GM23338 (cell line): ENCODE measurements at regions not wholly inside any gene's neighbourhood (a gene's known extent, or its start where the extent isn't known, plus 50 kb on each side); places are given as distances from the start of the nearest gene placed in this dataset.

Experiments
- ATAC-seq: fragments of 200-7000 bp; cut with Tn5 transposase; 3 replicates; pipeline ENCODE4 v1.9.1; 2020
- DNase-seq: peaks from one replicate; pipeline ENCODE4 v3.0.0-alpha.2; 2015; ENCODE audit warnings: low spot score
- H2AFZ ChIP-seq: fragments of 200-600 bp; sonication (generic); 2 replicates; pipeline ENCODE4 v1.8.0; 2016; ENCODE audit warnings: antibody characterized with exemption, mild to moderate bottlenecking, moderate library complexity
- H3F3A ChIP-seq: fragments of 200-600 bp; sonication (generic); replicated peaks from 2 replicates; pipeline ENCODE4 v1.8.0; 2017; ENCODE audit warnings: antibody characterized with exemption, mixed run types, low read depth
- H3K27ac ChIP-seq: fragments of 200-600 bp; sonication (generic); 2 replicates; pipeline ENCODE4 v1.6.1; 2016; ENCODE audit warnings: low read depth
- H3K27me3 ChIP-seq: fragments of 200-600 bp; sonication (generic); 2 replicates; pipeline ENCODE4 v1.8.0; 2016; ENCODE audit warnings: mild to moderate bottlenecking, mixed run types, moderate library complexity; ENCODE audit not compliant: insufficient read depth
- H3K36me3 ChIP-seq: fragments of 200-600 bp; sonication (generic); 2 replicates; pipeline ENCODE4 v1.8.0; 2016; ENCODE audit warnings: mild to moderate bottlenecking; ENCODE audit not compliant: insufficient read depth
- H3K4me1 ChIP-seq: fragments of 200-600 bp; sonication (generic); 2 replicates; pipeline ENCODE4 v1.8.0; 2016; ENCODE audit warnings: mild to moderate bottlenecking, moderate library complexity; ENCODE audit not compliant: insufficient read depth
- H3K4me2 ChIP-seq: fragments of 200-600 bp; sonication (generic); 2 replicates; pipeline ENCODE4 v1.7.1; 2017; ENCODE audit warnings: mixed run types
- H3K4me3 ChIP-seq: fragments of 200-600 bp; sonication (generic); 2 replicates; pipeline ENCODE4 v1.6.1; 2016; ENCODE audit warnings: mixed run types
- H3K79me2 ChIP-seq: fragments of 200-600 bp; sonication (generic); replicated peaks from 2 replicates; pipeline ENCODE4 v1.8.0; 2017; ENCODE audit warnings: mild to moderate bottlenecking; ENCODE audit not compliant: insufficient read depth
- H3K9me2 ChIP-seq: fragments of 200-600 bp; sonication (generic); 2 replicates; pipeline ENCODE4 v1.8.0; 2017; ENCODE audit not compliant: insufficient read depth
- H4K20me1 ChIP-seq: fragments of 200-600 bp; sonication (generic); replicated peaks from 2 replicates; pipeline ENCODE4 v1.8.0; 2017; ENCODE audit warnings: mild to moderate bottlenecking; ENCODE audit not compliant: insufficient read depth
- H3K27ac Mint-ChIP-seq: 2 replicates; pipeline ENCODE4 v1.8.0; 2020; ENCODE audit warnings: inconsistent platforms, mild to moderate bottlenecking, moderate library complexity, mixed read lengths
- H3K27me3 Mint-ChIP-seq: 3 replicates; pipeline ENCODE4 v1.8.0; 2022; ENCODE audit warnings: low read depth, mild to moderate bottlenecking, moderate library complexity, mixed read lengths, inconsistent platforms; ENCODE audit not compliant: insufficient read depth, poor library complexity
- H3K36me3 Mint-ChIP-seq: 3 replicates; pipeline ENCODE4 v1.8.0; 2021; ENCODE audit warnings: low read depth, mild to moderate bottlenecking, inconsistent platforms, moderate library complexity, mixed read lengths
- H3K4me1 Mint-ChIP-seq: 3 replicates; pipeline ENCODE4 v1.8.0; 2020; ENCODE audit warnings: mild to moderate bottlenecking, inconsistent platforms, mixed read lengths
- H3K4me3 Mint-ChIP-seq: 3 replicates; pipeline ENCODE4 v1.8.0; 2021; ENCODE audit warnings: moderate library complexity, mild to moderate bottlenecking, inconsistent platforms, mixed read lengths
- H3K9me3 Mint-ChIP-seq: 3 replicates; pipeline ENCODE4 v1.8.0; 2020; ENCODE audit warnings: moderate library complexity, mild to moderate bottlenecking, inconsistent platforms, mixed read lengths
- CREB1 ChIP-seq: fragments of 250-450 bp; sonication (Bioruptor Pico); IDR thresholded peaks from 2 replicates; pipeline ENCODE4 v1.5.0; 2020; ENCODE audit warnings: low read depth, mild to moderate bottlenecking, moderate library complexity
- EZH2 ChIP-seq: fragments of 200-600 bp; sonication (generic); IDR thresholded peaks from one replicate; pipeline ENCODE4 v1.8.0; 2017; ENCODE audit warnings: antibody characterized with exemption, mild to moderate bottlenecking, low read depth; ENCODE audit not compliant: unreplicated experiment
- EZH2phosphoT487 ChIP-seq: fragments of 200-600 bp; sonication (generic); IDR thresholded peaks from one replicate; pipeline ENCODE4 v1.8.1; 2018; ENCODE audit warnings: antibody characterized with exemption; ENCODE audit not compliant: unreplicated experiment
- JUNB ChIP-seq: IDR thresholded peaks from one replicate; pipeline ENCODE4 v1.6.1; 2016; ENCODE audit warnings: antibody characterized with exemption; ENCODE audit not compliant: unreplicated experiment
- NANOG ChIP-seq: IDR thresholded peaks from 2 replicates; pipeline ENCODE4 v1.6.1; 2016; ENCODE audit warnings: antibody characterized with exemption, borderline replicate concordance
- POLR2AphosphoS5 ChIP-seq: IDR thresholded peaks from 2 replicates; pipeline ENCODE4 v1.6.1; 2016; ENCODE audit warnings: antibody characterized with exemption, low read depth
- STAT1 ChIP-seq: IDR thresholded peaks from one replicate; pipeline ENCODE4 v1.6.1; 2016; ENCODE audit warnings: antibody characterized with exemption; ENCODE audit not compliant: unreplicated experiment
- ZNF114 ChIP-seq: fragments of 250-450 bp; sonication (Bioruptor Pico); IDR thresholded peaks from 2 replicates; pipeline ENCODE4 v1.5.0; 2020; ENCODE audit warnings: mild to moderate bottlenecking, moderate library complexity
- ZNF331 ChIP-seq: fragments of 250-450 bp; sonication (Bioruptor Pico); IDR thresholded peaks from 2 replicates; pipeline ENCODE4 v1.5.0; 2020; ENCODE audit warnings: low read depth, mild to moderate bottlenecking, moderate library complexity
- TF ChIP-seq, protein P1 (sequence below): IDR thresholded peaks from one replicate; pipeline ENCODE4 v1.6.1; 2018; ENCODE audit warnings: antibody characterized with exemption; ENCODE audit not compliant: unreplicated experiment
- TF ChIP-seq, protein P2 (sequence below): fragments of 250-450 bp; sonication (Bioruptor Pico); IDR thresholded peaks from 2 replicates; pipeline ENCODE4 v1.5.0; 2020; ENCODE audit warnings: mild to moderate bottlenecking, moderate library complexity
- TF ChIP-seq, protein P3 (sequence below), 2 experiments: fragments of 200-600 bp in 1 of 2; sonication (generic) in 1 of 2; conservative IDR thresholded peaks; 2 replicates each; pipeline versions ENCODE4 v1.5.1 to v1.6.1; 2016 to 2017; ENCODE audit warnings: antibody characterized with exemption in 2 of 2, low read depth in 2 of 2, mild to moderate bottlenecking in 2 of 2, moderate library complexity in 1 of 2
- TF ChIP-seq, protein P4 (sequence below): IDR thresholded peaks from 2 replicates; pipeline ENCODE4 v1.6.1; 2016; ENCODE audit warnings: antibody characterized with exemption

DNA sequence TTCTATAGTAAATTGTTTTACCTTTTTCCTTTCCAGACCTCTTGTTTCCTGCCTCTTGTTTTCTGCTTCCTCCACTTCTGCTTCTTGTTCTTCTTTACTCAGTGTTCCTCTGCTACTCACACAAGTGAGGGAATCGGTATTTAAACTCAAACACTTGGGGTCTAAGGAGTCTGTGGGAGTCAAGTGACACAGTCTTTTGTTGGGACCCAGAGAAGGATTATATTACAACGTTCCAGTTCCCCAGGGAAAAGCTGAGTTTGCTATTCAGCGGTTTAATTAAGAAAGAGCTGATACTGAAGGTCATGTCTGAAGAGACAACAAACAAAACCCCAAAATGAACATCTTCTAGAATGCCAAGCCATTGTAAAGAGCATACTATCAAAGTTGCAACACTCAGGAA is 107.8 kb upstream of the CITED2 start:
- Histone ChIP-seq H3K27me3 (no peaks in the 10 kb centered on the region), H3K27ac (no peak overlapping the region), H2AFZ (no peak overlapping the region; the same call in 1 of the 2 replicates), H3K4me1 (peaks cover 42% of the 10 kb centered on the region), H4K20me1 (no peaks in the 10 kb centered on the region), H3K4me2 (peak overlapping the region; percentile 45; the same call in 1 of the 2 replicates), H3K9me2 (peaks cover 2% of the 10 kb centered on the region; the same call in 1 of the 2 replicates), H3F3A (no peaks in the 10 kb centered on the region), H3K4me3 (no peak overlapping the region), H3K79me2 (no peaks in the 10 kb centered on the region), H3K36me3 (no peaks in the 10 kb centered on the region)
- Mint-ChIP-seq H3K4me1 (peaks cover 47% of the 10 kb centered on the region), H3K27me3 (peaks cover 12% of the 10 kb centered on the region), H3K36me3 (no peaks in the 10 kb centered on the region), H3K27ac (no peak overlapping the region), H3K9me3 (no peaks in the 10 kb centered on the region), H3K4me3 (no peak overlapping the region)
- ATAC-seq (no peak), DNase-seq (no peak)
- TF ChIP-seq JUNB (no peak), NANOG (no peak), EZH2phosphoT487 (no peak), EZH2 (no peak), STAT1 (no peak), ZNF114 (CRISPR knock-in tag) (no peak), CREB1 (CRISPR knock-in tag) (no peak), POLR2AphosphoS5 (no peak), ZNF331 (no peak)
- TF ChIP-seq, protein P1, sequence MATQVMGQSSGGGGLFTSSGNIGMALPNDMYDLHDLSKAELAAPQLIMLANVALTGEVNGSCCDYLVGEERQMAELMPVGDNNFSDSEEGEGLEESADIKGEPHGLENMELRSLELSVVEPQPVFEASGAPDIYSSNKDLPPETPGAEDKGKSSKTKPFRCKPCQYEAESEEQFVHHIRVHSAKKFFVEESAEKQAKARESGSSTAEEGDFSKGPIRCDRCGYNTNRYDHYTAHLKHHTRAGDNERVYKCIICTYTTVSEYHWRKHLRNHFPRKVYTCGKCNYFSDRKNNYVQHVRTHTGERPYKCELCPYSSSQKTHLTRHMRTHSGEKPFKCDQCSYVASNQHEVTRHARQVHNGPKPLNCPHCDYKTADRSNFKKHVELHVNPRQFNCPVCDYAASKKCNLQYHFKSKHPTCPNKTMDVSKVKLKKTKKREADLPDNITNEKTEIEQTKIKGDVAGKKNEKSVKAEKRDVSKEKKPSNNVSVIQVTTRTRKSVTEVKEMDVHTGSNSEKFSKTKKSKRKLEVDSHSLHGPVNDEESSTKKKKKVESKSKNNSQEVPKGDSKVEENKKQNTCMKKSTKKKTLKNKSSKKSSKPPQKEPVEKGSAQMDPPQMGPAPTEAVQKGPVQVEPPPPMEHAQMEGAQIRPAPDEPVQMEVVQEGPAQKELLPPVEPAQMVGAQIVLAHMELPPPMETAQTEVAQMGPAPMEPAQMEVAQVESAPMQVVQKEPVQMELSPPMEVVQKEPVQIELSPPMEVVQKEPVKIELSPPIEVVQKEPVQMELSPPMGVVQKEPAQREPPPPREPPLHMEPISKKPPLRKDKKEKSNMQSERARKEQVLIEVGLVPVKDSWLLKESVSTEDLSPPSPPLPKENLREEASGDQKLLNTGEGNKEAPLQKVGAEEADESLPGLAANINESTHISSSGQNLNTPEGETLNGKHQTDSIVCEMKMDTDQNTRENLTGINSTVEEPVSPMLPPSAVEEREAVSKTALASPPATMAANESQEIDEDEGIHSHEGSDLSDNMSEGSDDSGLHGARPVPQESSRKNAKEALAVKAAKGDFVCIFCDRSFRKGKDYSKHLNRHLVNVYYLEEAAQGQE: no peak
- TF ChIP-seq, protein P2, sequence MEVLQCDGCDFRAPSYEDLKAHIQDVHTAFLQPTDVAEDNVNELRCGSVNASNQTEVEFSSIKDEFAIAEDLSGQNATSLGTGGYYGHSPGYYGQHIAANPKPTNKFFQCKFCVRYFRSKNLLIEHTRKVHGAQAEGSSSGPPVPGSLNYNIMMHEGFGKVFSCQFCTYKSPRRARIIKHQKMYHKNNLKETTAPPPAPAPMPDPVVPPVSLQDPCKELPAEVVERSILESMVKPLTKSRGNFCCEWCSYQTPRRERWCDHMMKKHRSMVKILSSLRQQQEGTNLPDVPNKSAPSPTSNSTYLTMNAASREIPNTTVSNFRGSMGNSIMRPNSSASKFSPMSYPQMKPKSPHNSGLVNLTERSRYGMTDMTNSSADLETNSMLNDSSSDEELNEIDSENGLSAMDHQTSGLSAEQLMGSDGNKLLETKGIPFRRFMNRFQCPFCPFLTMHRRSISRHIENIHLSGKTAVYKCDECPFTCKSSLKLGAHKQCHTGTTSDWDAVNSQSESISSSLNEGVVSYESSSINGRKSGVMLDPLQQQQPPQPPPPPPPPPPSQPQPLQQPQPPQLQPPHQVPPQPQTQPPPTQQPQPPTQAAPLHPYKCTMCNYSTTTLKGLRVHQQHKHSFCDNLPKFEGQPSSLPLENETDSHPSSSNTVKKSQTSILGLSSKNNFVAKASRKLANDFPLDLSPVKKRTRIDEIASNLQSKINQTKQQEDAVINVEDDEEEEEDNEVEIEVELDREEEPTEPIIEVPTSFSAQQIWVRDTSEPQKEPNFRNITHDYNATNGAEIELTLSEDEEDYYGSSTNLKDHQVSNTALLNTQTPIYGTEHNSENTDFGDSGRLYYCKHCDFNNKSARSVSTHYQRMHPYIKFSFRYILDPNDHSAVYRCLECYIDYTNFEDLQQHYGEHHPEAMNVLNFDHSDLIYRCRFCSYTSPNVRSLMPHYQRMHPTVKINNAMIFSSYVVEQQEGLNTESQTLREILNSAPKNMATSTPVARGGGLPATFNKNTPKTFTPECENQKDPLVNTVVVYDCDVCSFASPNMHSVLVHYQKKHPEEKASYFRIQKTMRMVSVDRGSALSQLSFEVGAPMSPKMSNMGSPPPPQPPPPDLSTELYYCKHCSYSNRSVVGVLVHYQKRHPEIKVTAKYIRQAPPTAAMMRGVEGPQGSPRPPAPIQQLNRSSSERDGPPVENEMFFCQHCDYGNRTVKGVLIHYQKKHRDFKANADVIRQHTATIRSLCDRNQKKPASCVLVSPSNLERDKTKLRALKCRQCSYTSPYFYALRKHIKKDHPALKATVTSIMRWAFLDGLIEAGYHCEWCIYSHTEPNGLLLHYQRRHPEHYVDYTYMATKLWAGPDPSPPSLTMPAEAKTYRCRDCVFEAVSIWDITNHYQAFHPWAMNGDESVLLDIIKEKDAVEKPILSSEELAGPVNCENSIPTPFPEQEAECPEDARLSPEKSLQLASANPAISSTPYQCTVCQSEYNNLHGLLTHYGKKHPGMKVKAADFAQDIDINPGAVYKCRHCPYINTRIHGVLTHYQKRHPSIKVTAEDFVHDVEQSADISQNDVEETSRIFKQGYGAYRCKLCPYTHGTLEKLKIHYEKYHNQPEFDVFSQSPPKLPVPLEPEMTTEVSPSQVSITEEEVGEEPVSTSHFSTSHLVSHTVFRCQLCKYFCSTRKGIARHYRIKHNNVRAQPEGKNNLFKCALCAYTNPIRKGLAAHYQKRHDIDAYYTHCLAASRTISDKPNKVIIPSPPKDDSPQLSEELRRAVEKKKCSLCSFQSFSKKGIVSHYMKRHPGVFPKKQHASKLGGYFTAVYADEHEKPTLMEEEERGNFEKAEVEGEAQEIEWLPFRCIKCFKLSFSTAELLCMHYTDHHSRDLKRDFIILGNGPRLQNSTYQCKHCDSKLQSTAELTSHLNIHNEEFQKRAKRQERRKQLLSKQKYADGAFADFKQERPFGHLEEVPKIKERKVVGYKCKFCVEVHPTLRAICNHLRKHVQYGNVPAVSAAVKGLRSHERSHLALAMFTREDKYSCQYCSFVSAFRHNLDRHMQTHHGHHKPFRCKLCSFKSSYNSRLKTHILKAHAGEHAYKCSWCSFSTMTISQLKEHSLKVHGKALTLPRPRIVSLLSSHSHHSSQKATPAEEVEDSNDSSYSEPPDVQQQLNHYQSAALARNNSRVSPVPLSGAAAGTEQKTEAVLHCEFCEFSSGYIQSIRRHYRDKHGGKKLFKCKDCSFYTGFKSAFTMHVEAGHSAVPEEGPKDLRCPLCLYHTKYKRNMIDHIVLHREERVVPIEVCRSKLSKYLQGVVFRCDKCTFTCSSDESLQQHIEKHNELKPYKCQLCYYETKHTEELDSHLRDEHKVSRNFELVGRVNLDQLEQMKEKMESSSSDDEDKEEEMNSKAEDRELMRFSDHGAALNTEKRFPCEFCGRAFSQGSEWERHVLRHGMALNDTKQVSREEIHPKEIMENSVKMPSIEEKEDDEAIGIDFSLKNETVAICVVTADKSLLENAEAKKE: no peak
- TF ChIP-seq, protein P3, sequence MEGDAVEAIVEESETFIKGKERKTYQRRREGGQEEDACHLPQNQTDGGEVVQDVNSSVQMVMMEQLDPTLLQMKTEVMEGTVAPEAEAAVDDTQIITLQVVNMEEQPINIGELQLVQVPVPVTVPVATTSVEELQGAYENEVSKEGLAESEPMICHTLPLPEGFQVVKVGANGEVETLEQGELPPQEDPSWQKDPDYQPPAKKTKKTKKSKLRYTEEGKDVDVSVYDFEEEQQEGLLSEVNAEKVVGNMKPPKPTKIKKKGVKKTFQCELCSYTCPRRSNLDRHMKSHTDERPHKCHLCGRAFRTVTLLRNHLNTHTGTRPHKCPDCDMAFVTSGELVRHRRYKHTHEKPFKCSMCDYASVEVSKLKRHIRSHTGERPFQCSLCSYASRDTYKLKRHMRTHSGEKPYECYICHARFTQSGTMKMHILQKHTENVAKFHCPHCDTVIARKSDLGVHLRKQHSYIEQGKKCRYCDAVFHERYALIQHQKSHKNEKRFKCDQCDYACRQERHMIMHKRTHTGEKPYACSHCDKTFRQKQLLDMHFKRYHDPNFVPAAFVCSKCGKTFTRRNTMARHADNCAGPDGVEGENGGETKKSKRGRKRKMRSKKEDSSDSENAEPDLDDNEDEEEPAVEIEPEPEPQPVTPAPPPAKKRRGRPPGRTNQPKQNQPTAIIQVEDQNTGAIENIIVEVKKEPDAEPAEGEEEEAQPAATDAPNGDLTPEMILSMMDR (conservative IDR thresholded peaks at IDR 0.05; ENCODE audit: low read depth in 2 of 2): no peak
- TF ChIP-seq, protein P4, sequence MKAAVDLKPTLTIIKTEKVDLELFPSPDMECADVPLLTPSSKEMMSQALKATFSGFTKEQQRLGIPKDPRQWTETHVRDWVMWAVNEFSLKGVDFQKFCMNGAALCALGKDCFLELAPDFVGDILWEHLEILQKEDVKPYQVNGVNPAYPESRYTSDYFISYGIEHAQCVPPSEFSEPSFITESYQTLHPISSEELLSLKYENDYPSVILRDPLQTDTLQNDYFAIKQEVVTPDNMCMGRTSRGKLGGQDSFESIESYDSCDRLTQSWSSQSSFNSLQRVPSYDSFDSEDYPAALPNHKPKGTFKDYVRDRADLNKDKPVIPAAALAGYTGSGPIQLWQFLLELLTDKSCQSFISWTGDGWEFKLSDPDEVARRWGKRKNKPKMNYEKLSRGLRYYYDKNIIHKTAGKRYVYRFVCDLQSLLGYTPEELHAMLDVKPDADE: no peak
